GM23338 (cell line): ENCODE measurements at regions not wholly inside any gene's neighbourhood (a gene's known extent, or its start where the extent isn't known, plus 50 kb on each side); places are given as distances from the start of the nearest gene placed in this dataset.

Source experiments
- ATAC-seq: fragments of 200-7000 bp; cut with Tn5 transposase; 3 replicates; pipeline ENCODE4 v1.9.1; 2020
- DNase-seq: peaks from one replicate; pipeline ENCODE4 v3.0.0-alpha.2; 2015; ENCODE audit warnings: low spot score
- H2AFZ ChIP-seq: fragments of 200-600 bp; sonication (generic); 2 replicates; pipeline ENCODE4 v1.8.0; 2016; ENCODE audit warnings: antibody characterized with exemption, mild to moderate bottlenecking, moderate library complexity
- H3F3A ChIP-seq: fragments of 200-600 bp; sonication (generic); replicated peaks from 2 replicates; pipeline ENCODE4 v1.8.0; 2017; ENCODE audit warnings: antibody characterized with exemption, mixed run types, low read depth
- H3K27ac ChIP-seq: fragments of 200-600 bp; sonication (generic); 2 replicates; pipeline ENCODE4 v1.6.1; 2016; ENCODE audit warnings: low read depth
- H3K27me3 ChIP-seq: fragments of 200-600 bp; sonication (generic); 2 replicates; pipeline ENCODE4 v1.8.0; 2016; ENCODE audit warnings: mild to moderate bottlenecking, mixed run types, moderate library complexity; ENCODE audit not compliant: insufficient read depth
- H3K36me3 ChIP-seq: fragments of 200-600 bp; sonication (generic); 2 replicates; pipeline ENCODE4 v1.8.0; 2016; ENCODE audit warnings: mild to moderate bottlenecking; ENCODE audit not compliant: insufficient read depth
- H3K4me1 ChIP-seq: fragments of 200-600 bp; sonication (generic); 2 replicates; pipeline ENCODE4 v1.8.0; 2016; ENCODE audit warnings: mild to moderate bottlenecking, moderate library complexity; ENCODE audit not compliant: insufficient read depth
- H3K4me2 ChIP-seq: fragments of 200-600 bp; sonication (generic); 2 replicates; pipeline ENCODE4 v1.7.1; 2017; ENCODE audit warnings: mixed run types
- H3K4me3 ChIP-seq: fragments of 200-600 bp; sonication (generic); 2 replicates; pipeline ENCODE4 v1.6.1; 2016; ENCODE audit warnings: mixed run types
- H3K79me2 ChIP-seq: fragments of 200-600 bp; sonication (generic); replicated peaks from 2 replicates; pipeline ENCODE4 v1.8.0; 2017; ENCODE audit warnings: mild to moderate bottlenecking; ENCODE audit not compliant: insufficient read depth
- H3K9me2 ChIP-seq: fragments of 200-600 bp; sonication (generic); 2 replicates; pipeline ENCODE4 v1.8.0; 2017; ENCODE audit not compliant: insufficient read depth
- H4K20me1 ChIP-seq: fragments of 200-600 bp; sonication (generic); replicated peaks from 2 replicates; pipeline ENCODE4 v1.8.0; 2017; ENCODE audit warnings: mild to moderate bottlenecking; ENCODE audit not compliant: insufficient read depth
- H3K27ac Mint-ChIP-seq: 2 replicates; pipeline ENCODE4 v1.8.0; 2020; ENCODE audit warnings: inconsistent platforms, mild to moderate bottlenecking, moderate library complexity, mixed read lengths
- H3K27me3 Mint-ChIP-seq: 3 replicates; pipeline ENCODE4 v1.8.0; 2022; ENCODE audit warnings: low read depth, mild to moderate bottlenecking, moderate library complexity, mixed read lengths, inconsistent platforms; ENCODE audit not compliant: insufficient read depth, poor library complexity
- H3K36me3 Mint-ChIP-seq: 3 replicates; pipeline ENCODE4 v1.8.0; 2021; ENCODE audit warnings: low read depth, mild to moderate bottlenecking, inconsistent platforms, moderate library complexity, mixed read lengths
- H3K4me1 Mint-ChIP-seq: 3 replicates; pipeline ENCODE4 v1.8.0; 2020; ENCODE audit warnings: mild to moderate bottlenecking, inconsistent platforms, mixed read lengths
- H3K4me3 Mint-ChIP-seq: 3 replicates; pipeline ENCODE4 v1.8.0; 2021; ENCODE audit warnings: moderate library complexity, mild to moderate bottlenecking, inconsistent platforms, mixed read lengths
- H3K9me3 Mint-ChIP-seq: 3 replicates; pipeline ENCODE4 v1.8.0; 2020; ENCODE audit warnings: moderate library complexity, mild to moderate bottlenecking, inconsistent platforms, mixed read lengths
- ETS1 ChIP-seq: IDR thresholded peaks from 2 replicates; pipeline ENCODE4 v1.6.1; 2016; ENCODE audit warnings: antibody characterized with exemption
- JUNB ChIP-seq: IDR thresholded peaks from one replicate; pipeline ENCODE4 v1.6.1; 2016; ENCODE audit warnings: antibody characterized with exemption; ENCODE audit not compliant: unreplicated experiment
- NANOG ChIP-seq: IDR thresholded peaks from 2 replicates; pipeline ENCODE4 v1.6.1; 2016; ENCODE audit warnings: antibody characterized with exemption, borderline replicate concordance
- STAT1 ChIP-seq: IDR thresholded peaks from one replicate; pipeline ENCODE4 v1.6.1; 2016; ENCODE audit warnings: antibody characterized with exemption; ENCODE audit not compliant: unreplicated experiment
- ZNF114 ChIP-seq: fragments of 250-450 bp; sonication (Bioruptor Pico); IDR thresholded peaks from 2 replicates; pipeline ENCODE4 v1.5.0; 2020; ENCODE audit warnings: mild to moderate bottlenecking, moderate library complexity
- TF ChIP-seq, protein P1 (sequence below), 2 experiments: fragments of 200-600 bp in 1 of 2; sonication (generic) in 1 of 2; conservative IDR thresholded peaks; 2 replicates each; pipeline versions ENCODE4 v1.5.1 to v1.6.1; 2016 to 2017; ENCODE audit warnings: antibody characterized with exemption in 2 of 2, low read depth in 2 of 2, mild to moderate bottlenecking in 2 of 2, moderate library complexity in 1 of 2

- ATAC-seq: no peak
- Histone ChIP-seq H3F3A (no peaks in the 10 kb centered on the region), H2AFZ (no peak overlapping the region), H3K9me2 (no peaks in the 10 kb centered on the region), H3K27ac (no peak overlapping the region), H3K27me3 (no peaks in the 10 kb centered on the region), H3K4me2 (no peak overlapping the region), H3K4me3 (no peak overlapping the region), H3K79me2 (no peaks in the 10 kb centered on the region), H4K20me1 (no peaks in the 10 kb centered on the region), H3K36me3 (no peaks in the 10 kb centered on the region; the same call in 1 of the 2 replicates), H3K4me1 (no peaks in the 10 kb centered on the region; the same call in 1 of the 2 replicates)
- TF ChIP-seq STAT1 (no peak), ZNF114 (CRISPR knock-in tag) (no peak), JUNB (no peak), NANOG (no peak)
- TF ChIP-seq, protein P1, sequence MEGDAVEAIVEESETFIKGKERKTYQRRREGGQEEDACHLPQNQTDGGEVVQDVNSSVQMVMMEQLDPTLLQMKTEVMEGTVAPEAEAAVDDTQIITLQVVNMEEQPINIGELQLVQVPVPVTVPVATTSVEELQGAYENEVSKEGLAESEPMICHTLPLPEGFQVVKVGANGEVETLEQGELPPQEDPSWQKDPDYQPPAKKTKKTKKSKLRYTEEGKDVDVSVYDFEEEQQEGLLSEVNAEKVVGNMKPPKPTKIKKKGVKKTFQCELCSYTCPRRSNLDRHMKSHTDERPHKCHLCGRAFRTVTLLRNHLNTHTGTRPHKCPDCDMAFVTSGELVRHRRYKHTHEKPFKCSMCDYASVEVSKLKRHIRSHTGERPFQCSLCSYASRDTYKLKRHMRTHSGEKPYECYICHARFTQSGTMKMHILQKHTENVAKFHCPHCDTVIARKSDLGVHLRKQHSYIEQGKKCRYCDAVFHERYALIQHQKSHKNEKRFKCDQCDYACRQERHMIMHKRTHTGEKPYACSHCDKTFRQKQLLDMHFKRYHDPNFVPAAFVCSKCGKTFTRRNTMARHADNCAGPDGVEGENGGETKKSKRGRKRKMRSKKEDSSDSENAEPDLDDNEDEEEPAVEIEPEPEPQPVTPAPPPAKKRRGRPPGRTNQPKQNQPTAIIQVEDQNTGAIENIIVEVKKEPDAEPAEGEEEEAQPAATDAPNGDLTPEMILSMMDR (conservative IDR thresholded peaks at IDR 0.05; ENCODE audit: low read depth in 2 of 2): no peak
- Mint-ChIP-seq H3K4me1 (peaks cover 6% of the 10 kb centered on the region; the same call in 2 of the 3 replicates), H3K36me3 (no peaks in the 10 kb centered on the region; the same call in 2 of the 3 replicates), H3K9me3 (peaks cover 6% of the 10 kb centered on the region; the same call in 1 of the 3 replicates), H3K4me3 (no peak overlapping the region), H3K27ac (no peak overlapping the region), H3K27me3 (no peaks in the 10 kb centered on the region)
- DNase-seq: no peak
Measured at GRCh38 chrX:10380300-10380699, 223.5 kb downstream of the CLCN4 start.

DNA sequence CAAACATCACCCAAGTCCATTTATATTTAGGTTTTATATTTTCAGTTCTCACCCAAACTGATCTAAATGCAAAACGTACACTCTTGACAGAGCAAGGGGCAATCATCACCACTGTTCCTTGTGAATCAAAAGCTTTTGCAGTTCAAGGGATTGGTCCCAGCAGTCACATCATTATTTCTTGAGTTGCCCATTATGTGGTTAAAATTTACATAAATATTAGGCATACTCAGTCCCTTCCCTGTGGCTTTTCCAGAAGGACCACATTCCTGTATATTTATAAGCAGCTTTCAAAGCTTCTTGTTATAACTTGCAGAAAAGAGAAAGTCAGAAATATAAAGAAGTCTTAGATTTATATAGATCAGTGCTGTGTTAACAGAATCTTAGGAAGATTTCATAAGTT, 224.4 kb downstream of the CLCN4 start:
- Mint-ChIP-seq H3K27me3 (no peaks in the 10 kb centered on the region), H3K27ac (no peak overlapping the region), H3K9me3 (peaks cover 5% of the 10 kb centered on the region; the same call in 1 of the 3 replicates), H3K36me3 (no peaks in the 10 kb centered on the region; the same call in 2 of the 3 replicates), H3K4me3 (no peak overlapping the region), H3K4me1 (peaks cover 6% of the 10 kb centered on the region; the same call in 2 of the 3 replicates)
- DNase-seq (no peak), ATAC-seq (no peak)
- H3K27ac ChIP-seq: no peak overlapping the region
- H3F3A ChIP-seq: no peaks in the 10 kb centered on the region
- no peak overlapping the region for H3K4me2 ChIP-seq
- no peaks in the 10 kb centered on the region for H3K9me2 ChIP-seq
- H3K79me2 ChIP-seq: no peaks in the 10 kb centered on the region
- H2AFZ ChIP-seq: no peak overlapping the region
- H3K4me3 ChIP-seq: no peak overlapping the region
- no peaks in the 10 kb centered on the region; the same call in 1 of the 2 replicates for H3K4me1 ChIP-seq
- H3K36me3 ChIP-seq: no peaks in the 10 kb centered on the region; the same call in 1 of the 2 replicates
- no peak for TF ChIP-seq NANOG
- TF ChIP-seq ETS1: no peak
- TF ChIP-seq, protein P1 (conservative IDR thresholded peaks at IDR 0.05; ENCODE audit: low read depth in 2 of 2): no peak
- H4K20me1 ChIP-seq: no peaks in the 10 kb centered on the region
- no peaks in the 10 kb centered on the region for H3K27me3 ChIP-seq
